H9 (cell line): ENCODE measurements at regions not wholly inside any gene's neighbourhood (a gene's known extent, or its start where the extent isn't known, plus 50 kb on each side); places are given as distances from the start of the nearest gene placed in this dataset.

Experiments
- DNase-seq: peaks from one replicate; pipeline ENCODE4 v3.0.0-alpha.2; 2017
- H2AFZ ChIP-seq: one replicate; pipeline ENCODE4 v1.6.1; 2013; ENCODE audit warnings: mild to moderate bottlenecking, low read length, control low read depth, moderate library complexity
- H2AK5ac ChIP-seq: 2 replicates; pipeline ENCODE4 v1.6.1; 2013; ENCODE audit warnings: low read length, control low read depth, mixed read lengths; ENCODE audit not compliant: insufficient read length
- H2BK120ac ChIP-seq: one replicate; pipeline ENCODE4 v1.6.1; 2013; ENCODE audit warnings: low read depth, mild to moderate bottlenecking, low read length, control low read depth, inconsistent platforms; ENCODE audit not compliant: poor library complexity, severe bottlenecking
- H2BK12ac ChIP-seq: 2 replicates; pipeline ENCODE4 v1.6.1; 2013; ENCODE audit warnings: low read length, control low read depth, mixed read lengths, low read depth; ENCODE audit not compliant: insufficient read length
- H2BK15ac ChIP-seq: 2 replicates; pipeline ENCODE4 v1.6.1; 2013; ENCODE audit warnings: low read depth, low read length, control low read depth
- H2BK20ac ChIP-seq: one replicate; pipeline ENCODE4 v1.6.1; 2013; ENCODE audit warnings: low read depth, mild to moderate bottlenecking, low read length, control low read depth, inconsistent platforms; ENCODE audit not compliant: poor library complexity, severe bottlenecking
- H2BK5ac ChIP-seq: 2 replicates; pipeline ENCODE4 v1.6.1; 2013; ENCODE audit warnings: low read length, control low read depth, mixed read lengths; ENCODE audit not compliant: insufficient read length
- H3K14ac ChIP-seq: 2 replicates; pipeline ENCODE4 v1.6.1; 2013; ENCODE audit warnings: low read length, control low read depth; ENCODE audit not compliant: insufficient read depth
- H3K18ac ChIP-seq: 2 replicates; pipeline ENCODE4 v1.6.1; 2013; ENCODE audit warnings: low read depth, mild to moderate bottlenecking, mixed read lengths, low read length, control low read depth; ENCODE audit not compliant: insufficient read length
- H3K23ac ChIP-seq: 2 replicates; pipeline ENCODE4 v1.6.1; 2013; ENCODE audit warnings: low read length, control low read depth, mixed read lengths, low read depth; ENCODE audit not compliant: insufficient read length
- H3K23me2 ChIP-seq: 2 replicates; pipeline ENCODE4 v1.6.1; 2013; ENCODE audit warnings: low read depth, mild to moderate bottlenecking, mixed read lengths, low read length, control low read depth; ENCODE audit not compliant: insufficient read length, poor library complexity, severe bottlenecking
- H3K27ac ChIP-seq: 2 replicates; pipeline ENCODE4 v1.5.1; 2013; ENCODE audit warnings: low read length, control low read depth, mixed read lengths, low read depth; ENCODE audit not compliant: insufficient read length
- H3K27me3 ChIP-seq: 2 replicates; pipeline ENCODE4 v1.6.1; 2013; ENCODE audit warnings: low read length, control low read depth, inconsistent platforms; ENCODE audit not compliant: insufficient read depth
- H3K4ac ChIP-seq: 2 replicates; pipeline ENCODE4 v1.6.1; 2013; ENCODE audit warnings: low read depth, mild to moderate bottlenecking, control low read depth, inconsistent platforms, low read length, moderate library complexity
- H3K4me1 ChIP-seq: 2 replicates; pipeline ENCODE4 v1.6.1; 2013; ENCODE audit warnings: low read length, control low read depth, inconsistent platforms; ENCODE audit not compliant: insufficient read depth
- H3K4me2 ChIP-seq: 2 replicates; pipeline ENCODE4 v1.6.1; 2013; ENCODE audit warnings: low read length, control low read depth, mixed read lengths; ENCODE audit not compliant: insufficient read length, insufficient read depth
- H3K56ac ChIP-seq: 2 replicates; pipeline ENCODE4 v1.6.1; 2013; ENCODE audit warnings: low read depth, mild to moderate bottlenecking, mixed read lengths, low read length, control low read depth; ENCODE audit not compliant: insufficient read length
- H3K79me1 ChIP-seq: 2 replicates; pipeline ENCODE4 v1.6.1; 2013; ENCODE audit warnings: low read depth, mild to moderate bottlenecking, moderate library complexity, low read length, control low read depth, inconsistent platforms; ENCODE audit not compliant: insufficient read depth, poor library complexity, severe bottlenecking
- H3K79me2 ChIP-seq: 2 replicates; pipeline ENCODE4 v1.6.1; 2013; ENCODE audit warnings: low read length, control low read depth, inconsistent platforms; ENCODE audit not compliant: insufficient read depth
- H3K9ac ChIP-seq: 2 replicates; pipeline ENCODE4 v1.6.1; 2013; ENCODE audit warnings: low read length, control low read depth, mixed read lengths; ENCODE audit not compliant: insufficient read length; ENCODE audit errors: extremely low read depth
- H3K9me3 ChIP-seq: one replicate; pipeline ENCODE4 v1.6.1; 2013; ENCODE audit warnings: low read depth, low read length, inconsistent platforms; ENCODE audit not compliant: control insufficient read depth
- H3T11ph ChIP-seq: one replicate; pipeline ENCODE4 v1.6.1; 2013; ENCODE audit warnings: mild to moderate bottlenecking, low read length, control low read depth, inconsistent platforms
- H4K20me1 ChIP-seq: one replicate; pipeline ENCODE4 v1.6.1; 2013; ENCODE audit not compliant: control insufficient read depth, insufficient read length, insufficient read depth
- H4K5ac ChIP-seq: 2 replicates; pipeline ENCODE4 v1.6.1; 2013; ENCODE audit warnings: low read depth, mild to moderate bottlenecking, mixed read lengths, low read length, control low read depth; ENCODE audit not compliant: insufficient read length
- H4K8ac ChIP-seq: replicated peaks from 2 replicates; pipeline ENCODE4 v1.6.1; 2013; ENCODE audit warnings: low read length, control low read depth, mixed read lengths, low read depth; ENCODE audit not compliant: insufficient read length
- H4K91ac ChIP-seq: 2 replicates; pipeline ENCODE4 v1.6.1; 2013; ENCODE audit warnings: low read depth, mild to moderate bottlenecking, moderate library complexity, mixed read lengths, low read length, control low read depth; ENCODE audit not compliant: insufficient read length
- H3K27ac Mint-ChIP-seq, 3 experiments: 2 replicates in 2 of 3; 3 replicates in 1 of 3; pipeline ENCODE4 v1.8.0; 2020 to 2021; ENCODE audit warnings: mixed read lengths in 3 of 3, mild to moderate bottlenecking in 1 of 3, moderate library complexity in 1 of 3
- H3K27me3 Mint-ChIP-seq: 2 replicates; pipeline ENCODE4 v1.8.0; 2021; ENCODE audit warnings: low read depth, mild to moderate bottlenecking, moderate library complexity, mixed read lengths
- H3K36me3 Mint-ChIP-seq, 3 experiments: 2 replicates in 2 of 3; 3 replicates in 1 of 3; pipeline ENCODE4 v1.8.0; 2020 to 2021; ENCODE audit warnings: low read depth in 3 of 3, mixed read lengths in 3 of 3; ENCODE audit not compliant: insufficient read depth in 1 of 3
- H3K4me1 Mint-ChIP-seq, 2 experiments: 2 replicates each; pipeline ENCODE4 v1.8.0; 2020; ENCODE audit warnings: mixed read lengths in 2 of 2
- H3K4me3 Mint-ChIP-seq, 2 experiments: 2 replicates in 1 of 2; 3 replicates in 1 of 2; pipeline ENCODE4 v1.8.0; 2020 to 2021; ENCODE audit warnings: mild to moderate bottlenecking in 2 of 2, mixed read lengths in 2 of 2, moderate library complexity in 1 of 2
- H3K9me3 Mint-ChIP-seq, 2 experiments: 2 replicates in 1 of 2; 3 replicates in 1 of 2; pipeline ENCODE4 v1.8.0; 2020; ENCODE audit warnings: mild to moderate bottlenecking in 2 of 2, mixed read lengths in 2 of 2, moderate library complexity in 1 of 2
- WGBS: extraction: QIAGEN DNeasy Blood & Tissue Kit; methylation state at CpG from one replicate; pipeline ENCODE4 v1.1.7; 2013; ENCODE audit warnings: missing lambda C conversion rate, low lambda C conversion rate, mixed read lengths; ENCODE audit not compliant: insufficient read length; ENCODE audit errors: extremely low coverage; 5-methylcytosine and 5-hydroxymethylcytosine counted together
- TF ChIP-seq, protein P1 (sequence below): fragments of 200-600 bp; sonication (generic); conservative IDR thresholded peaks from 3 replicates; pipeline ENCODE4 v1.8.0; 2021; ENCODE audit warnings: antibody characterized with exemption, mild to moderate bottlenecking

DNA sequence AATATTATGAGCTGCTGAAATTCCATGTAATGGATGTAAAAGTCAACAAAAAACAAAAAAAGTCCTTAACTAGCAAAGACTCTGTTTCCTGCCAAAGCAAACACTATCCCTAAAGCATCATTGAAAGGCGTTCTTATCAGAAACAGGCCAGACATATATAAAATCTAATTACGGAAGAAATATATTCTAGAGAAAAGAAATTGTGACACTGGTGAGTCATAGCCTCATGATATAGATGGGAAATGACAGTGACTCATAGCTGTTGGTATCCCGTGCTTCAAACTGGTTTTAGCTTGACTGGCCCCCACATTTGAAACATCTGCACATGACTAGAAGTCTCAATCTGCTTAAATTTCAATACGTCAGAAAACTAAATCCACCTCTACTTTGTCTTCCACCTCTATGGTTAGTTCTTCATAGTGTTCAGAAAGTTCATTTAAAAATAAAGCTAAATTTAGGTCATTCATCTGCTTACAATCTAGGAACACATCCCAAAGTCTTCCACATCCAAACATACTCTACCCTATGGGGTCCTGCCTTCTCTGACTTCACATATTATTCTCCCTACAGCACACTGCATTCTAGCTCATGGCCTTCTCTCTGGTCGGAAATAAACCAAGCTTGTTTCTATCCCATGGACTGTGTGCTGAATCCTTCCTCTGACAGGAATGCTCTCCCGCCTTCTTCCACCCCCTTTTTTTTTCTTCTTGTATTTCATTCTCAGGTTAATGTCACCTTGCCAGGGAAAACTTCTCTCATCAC is 456.3 kb upstream of the ARRDC4 start:
- H3K23ac ChIP-seq: no peak overlapping the region
- Mint-ChIP-seq H3K4me1 (no peaks in the 10 kb centered on the region), H3K27ac (no peak overlapping the region), H3K27me3 (no peaks in the 10 kb centered on the region), H3K9me3 (no peaks in the 10 kb centered on the region; a peak in 1 of 5 replicates), H3K4me3 (no peak overlapping the region), H3K36me3 (no peaks in the 10 kb centered on the region)
- no peak overlapping the region for H3K9ac ChIP-seq
- H4K20me1 ChIP-seq: no peaks in the 10 kb centered on the region
- no peaks in the 10 kb centered on the region for H3K4me1 ChIP-seq
- H2AK5ac ChIP-seq: no peak overlapping the region
- DNase-seq: no peak
- H3K56ac ChIP-seq: no peak overlapping the region
- no peak overlapping the region for H3K4me2 ChIP-seq
- TF ChIP-seq, protein P1, sequence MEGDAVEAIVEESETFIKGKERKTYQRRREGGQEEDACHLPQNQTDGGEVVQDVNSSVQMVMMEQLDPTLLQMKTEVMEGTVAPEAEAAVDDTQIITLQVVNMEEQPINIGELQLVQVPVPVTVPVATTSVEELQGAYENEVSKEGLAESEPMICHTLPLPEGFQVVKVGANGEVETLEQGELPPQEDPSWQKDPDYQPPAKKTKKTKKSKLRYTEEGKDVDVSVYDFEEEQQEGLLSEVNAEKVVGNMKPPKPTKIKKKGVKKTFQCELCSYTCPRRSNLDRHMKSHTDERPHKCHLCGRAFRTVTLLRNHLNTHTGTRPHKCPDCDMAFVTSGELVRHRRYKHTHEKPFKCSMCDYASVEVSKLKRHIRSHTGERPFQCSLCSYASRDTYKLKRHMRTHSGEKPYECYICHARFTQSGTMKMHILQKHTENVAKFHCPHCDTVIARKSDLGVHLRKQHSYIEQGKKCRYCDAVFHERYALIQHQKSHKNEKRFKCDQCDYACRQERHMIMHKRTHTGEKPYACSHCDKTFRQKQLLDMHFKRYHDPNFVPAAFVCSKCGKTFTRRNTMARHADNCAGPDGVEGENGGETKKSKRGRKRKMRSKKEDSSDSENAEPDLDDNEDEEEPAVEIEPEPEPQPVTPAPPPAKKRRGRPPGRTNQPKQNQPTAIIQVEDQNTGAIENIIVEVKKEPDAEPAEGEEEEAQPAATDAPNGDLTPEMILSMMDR: no peak
- H3K9me3 ChIP-seq: no peaks in the 10 kb centered on the region
- H4K5ac ChIP-seq: no peak overlapping the region
- H4K8ac ChIP-seq: no peak overlapping the region
- H2BK20ac ChIP-seq: no peak overlapping the region
- no peak overlapping the region for H3K4ac ChIP-seq
- no peak overlapping the region for H2BK120ac ChIP-seq
- no peaks in the 10 kb centered on the region for H3K23me2 ChIP-seq
- no peak overlapping the region for H3K27ac ChIP-seq
- H2BK12ac ChIP-seq: no peak overlapping the region
- no peak overlapping the region for H2BK15ac ChIP-seq
- H3K79me1 ChIP-seq: no peaks in the 10 kb centered on the region
- H4K91ac ChIP-seq: no peak overlapping the region
- H2AFZ ChIP-seq: no peak overlapping the region
- H3K79me2 ChIP-seq: no peaks in the 10 kb centered on the region
- no peak overlapping the region for H3T11ph ChIP-seq
- H2BK5ac ChIP-seq: no peak overlapping the region
- no peak overlapping the region for H3K14ac ChIP-seq
- H3K27me3 ChIP-seq: no peaks in the 10 kb centered on the region
- no CpG with 5 or more reads among the region's 6 CpGs for WGBS
- H3K18ac ChIP-seq: no peak overlapping the region
